ENCODE measurements at regions not wholly inside any gene's neighbourhood (a gene's known extent, or its start where the extent isn't known, plus 50 kb on each side); places are given as distances from the start of the nearest gene placed in this dataset.
A peak's percentile ranks its signal among the peaks of the same experiment; 100 is the strongest.

DNA sequence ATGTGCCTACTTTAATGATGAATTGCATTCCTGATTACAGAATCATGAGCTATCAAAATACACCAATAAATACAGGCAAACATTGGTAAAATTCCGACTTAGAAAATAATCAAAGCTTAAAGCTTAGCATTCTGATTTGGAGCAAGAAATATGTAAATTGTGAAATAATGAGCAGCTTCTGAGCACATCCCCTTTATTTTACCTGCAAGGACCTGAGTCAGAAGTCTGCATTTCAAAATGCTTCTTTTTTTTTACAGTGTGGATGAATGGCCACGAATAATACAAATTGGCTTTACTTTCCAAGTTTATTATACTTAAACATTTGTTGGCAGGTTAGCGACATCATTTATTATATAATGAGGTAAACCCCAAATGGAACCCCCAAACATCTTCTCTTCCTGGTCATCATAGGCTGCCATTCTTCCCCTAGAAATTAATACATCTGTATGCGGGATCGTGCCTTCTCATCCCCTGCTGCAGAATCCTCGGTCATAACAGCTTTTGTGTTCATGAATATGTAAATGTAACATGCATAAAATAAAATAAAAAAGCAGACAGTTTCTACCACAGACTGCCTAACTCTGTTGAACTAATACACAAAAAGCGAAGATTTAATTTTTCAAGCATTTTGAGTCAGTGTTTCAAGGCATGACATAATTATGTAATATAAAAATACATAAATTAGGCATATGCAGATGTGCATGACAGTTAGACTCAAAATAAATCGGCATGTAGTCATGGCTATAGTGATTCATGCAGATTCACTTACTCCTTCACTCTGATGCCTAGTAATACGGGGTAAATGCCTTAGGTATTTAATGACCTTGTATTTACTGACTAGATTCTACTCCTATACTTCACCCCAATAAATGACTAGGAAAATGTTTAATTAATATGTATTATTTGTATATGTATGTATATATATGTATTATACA lies 339.7 kb downstream of the USP25 start:
- no peaks in the 10 kb centered on the region for H3K36me3 ChIP-seq (replicated peaks in 1 of 2; ENCODE audit: control insufficient read depth in 2 of 2, insufficient read depth in 2 of 2, low read length in 2 of 2)
- no peak for DNase-seq (ENCODE audit: low spot score)
- no peak overlapping the region for H3K4ac ChIP-seq (ENCODE audit: low read length)
- no peak overlapping the region for H3K4me2 ChIP-seq (ENCODE audit: insufficient read depth, low read length, poor library complexity, severe bottlenecking)
- H2AFZ ChIP-seq (ENCODE audit: low read length) = no peak overlapping the region
- no peak overlapping the region for H3K9ac ChIP-seq (ENCODE audit: low read depth, low read length, poor library complexity)
- no CpG with 5 or more reads among the region's 9 CpGs for WGBS, 2 donors (ENCODE audit: extremely low coverage in 2 of 2, insufficient read length in 2 of 2, insufficient replicate concordance in 1 of 2)
- H2BK5ac ChIP-seq (ENCODE audit: low read length) = no peak overlapping the region
- no peak overlapping the region for H4K8ac ChIP-seq (ENCODE audit: low read depth, low read length)
- H2BK12ac ChIP-seq (ENCODE audit: low read length) = no peak overlapping the region
- H3K18ac ChIP-seq (ENCODE audit: low read length) = no peak overlapping the region
- no peak overlapping the region for H3K4me3 ChIP-seq (ENCODE audit: low read length in 2 of 2)
- H2AK5ac ChIP-seq (ENCODE audit: low read depth, low read length) = no peak overlapping the region
- H2BK120ac ChIP-seq (ENCODE audit: low read depth, low read length) = no peak overlapping the region
- no peak overlapping the region for H3K27ac ChIP-seq (replicated peaks; ENCODE audit: low read length)
- H3K9me3 ChIP-seq (replicated peaks in 1 of 2; ENCODE audit: control insufficient read depth in 2 of 2, insufficient read depth in 1 of 2, low read depth in 1 of 2, low read length in 2 of 2) = no peaks in the 10 kb centered on the region
- H4K91ac ChIP-seq (ENCODE audit: low read depth, low read length, poor library complexity) = no peak overlapping the region
- no peaks in the 10 kb centered on the region for H3K27me3 ChIP-seq (ENCODE audit: control insufficient read depth in 3 of 3, insufficient read depth in 3 of 3, low read depth in 1 of 3, low read length in 3 of 3)
- no peaks in the 10 kb centered on the region for H3K79me1 ChIP-seq (ENCODE audit: low read depth, low read length)
- H3K14ac ChIP-seq (ENCODE audit: low read length) = no peak overlapping the region
- H2BK15ac ChIP-seq (ENCODE audit: low read length) = no peak overlapping the region
- peaks cover 1 to 17% of the 10 kb centered on the region in 2 donors for H3K4me1 ChIP-seq (ENCODE audit: control insufficient read depth in 2 of 2, insufficient read depth in 1 of 2, low read depth in 1 of 2, low read length in 2 of 2)
- no peak overlapping the region for H3K23ac ChIP-seq (ENCODE audit: low read depth, low read length, poor library complexity)

DNA sequence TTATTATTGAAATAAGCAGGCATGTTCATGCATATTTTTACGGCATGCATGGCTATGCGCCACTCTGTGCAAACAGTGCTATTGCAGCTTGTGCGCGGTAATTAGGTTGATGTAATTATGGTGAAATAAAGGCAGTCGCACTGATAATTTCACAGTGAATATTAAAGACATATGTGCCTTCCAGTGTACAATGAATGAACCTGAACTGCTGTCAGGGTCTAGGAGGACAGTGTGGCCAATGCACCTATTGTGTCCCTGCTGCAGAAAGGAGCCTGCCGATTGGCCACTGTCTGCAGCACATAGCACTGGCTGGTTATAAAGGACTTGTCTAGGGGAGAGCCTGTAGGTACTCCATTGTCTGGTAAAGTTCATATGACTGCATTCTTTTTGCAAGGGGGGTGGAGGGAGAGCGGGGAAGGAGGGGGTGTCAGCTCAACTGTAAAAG lies 340.4 kb downstream of the USP25 start:
- no peak overlapping the region for H2BK5ac ChIP-seq (ENCODE audit: low read length)
- H2BK120ac ChIP-seq (ENCODE audit: low read depth, low read length) = no peak overlapping the region
- H3K4me2 ChIP-seq (ENCODE audit: insufficient read depth, low read length, poor library complexity, severe bottlenecking) = no peak overlapping the region
- H3K27ac ChIP-seq (replicated peaks; ENCODE audit: low read length) = no peak overlapping the region
- no peak overlapping the region for H3K4ac ChIP-seq (ENCODE audit: low read length)
- no peak overlapping the region for H4K91ac ChIP-seq (ENCODE audit: low read depth, low read length, poor library complexity)
- no peak overlapping the region for H3K23ac ChIP-seq (ENCODE audit: low read depth, low read length, poor library complexity)
- H3K79me1 ChIP-seq (ENCODE audit: low read depth, low read length) = no peaks in the 10 kb centered on the region
- WGBS, 2 donors (ENCODE audit: extremely low coverage in 2 of 2, insufficient read length in 2 of 2, insufficient replicate concordance in 1 of 2) = no CpG with 5 or more reads among the region's 7 CpGs
- no peak overlapping the region for H3K18ac ChIP-seq (ENCODE audit: low read length)
- H2AFZ ChIP-seq (ENCODE audit: low read length) = peak overlapping the region; percentile 70
- no peak overlapping the region for H3K4me3 ChIP-seq (ENCODE audit: low read length in 2 of 2)
- H2BK15ac ChIP-seq (ENCODE audit: low read length) = no peak overlapping the region
- H4K8ac ChIP-seq (ENCODE audit: low read depth, low read length) = no peak overlapping the region
- peaks cover 1 to 17% of the 10 kb centered on the region in 2 donors for H3K4me1 ChIP-seq (ENCODE audit: control insufficient read depth in 2 of 2, insufficient read depth in 1 of 2, low read depth in 1 of 2, low read length in 2 of 2)
- no peaks in the 10 kb centered on the region for H3K9me3 ChIP-seq (replicated peaks in 1 of 2; ENCODE audit: control insufficient read depth in 2 of 2, insufficient read depth in 1 of 2, low read depth in 1 of 2, low read length in 2 of 2)
- H3K9ac ChIP-seq (ENCODE audit: low read depth, low read length, poor library complexity) = no peak overlapping the region
- H3K14ac ChIP-seq (ENCODE audit: low read length) = no peak overlapping the region
- no peak overlapping the region for H2AK5ac ChIP-seq (ENCODE audit: low read depth, low read length)
- DNase-seq (ENCODE audit: low spot score) = no peak
- H3K36me3 ChIP-seq (replicated peaks in 1 of 2; ENCODE audit: control insufficient read depth in 2 of 2, insufficient read depth in 2 of 2, low read length in 2 of 2) = no peaks in the 10 kb centered on the region
- H3K27me3 ChIP-seq (ENCODE audit: control insufficient read depth in 3 of 3, insufficient read depth in 3 of 3, low read depth in 1 of 3, low read length in 3 of 3) = no peaks in the 10 kb centered on the region
- H2BK12ac ChIP-seq (ENCODE audit: low read length) = no peak overlapping the region

GRCh38 chr21:16071092-16071491 lies 341.3 kb downstream of the USP25 start:
- Histone ChIP-seq H3K4ac (ENCODE audit: low read length) (no peak overlapping the region), H2BK120ac (ENCODE audit: low read depth, low read length) (no peak overlapping the region), H2BK15ac (ENCODE audit: low read length) (no peak overlapping the region), H3K23ac (ENCODE audit: low read depth, low read length, poor library complexity) (no peak overlapping the region), H3K9ac (ENCODE audit: low read depth, low read length, poor library complexity) (no peak overlapping the region), H3K4me3 (ENCODE audit: low read length in 2 of 2) (no peak overlapping the region), H3K4me2 (ENCODE audit: insufficient read depth, low read length, poor library complexity, severe bottlenecking) (no peak overlapping the region), H3K79me1 (ENCODE audit: low read depth, low read length) (no peaks in the 10 kb centered on the region), H3K27me3 (ENCODE audit: control insufficient read depth in 3 of 3, insufficient read depth in 3 of 3, low read depth in 1 of 3, low read length in 3 of 3) (no peaks in the 10 kb centered on the region), H3K36me3 (replicated peaks in 1 of 2; ENCODE audit: control insufficient read depth in 2 of 2, insufficient read depth in 2 of 2, low read length in 2 of 2) (no peaks in the 10 kb centered on the region), H4K91ac (ENCODE audit: low read depth, low read length, poor library complexity) (no peak overlapping the region), H3K4me1 (ENCODE audit: control insufficient read depth in 2 of 2, insufficient read depth in 1 of 2, low read depth in 1 of 2, low read length in 2 of 2) (peaks cover 1 to 17% of the 10 kb centered on the region in 2 donors), H2AFZ (ENCODE audit: low read length) (peak overlapping the region; percentile 70), H2BK5ac (ENCODE audit: low read length) (no peak overlapping the region), H3K27ac (replicated peaks; ENCODE audit: low read length) (no peak overlapping the region), H2AK5ac (ENCODE audit: low read depth, low read length) (no peak overlapping the region), H2BK12ac (ENCODE audit: low read length) (no peak overlapping the region), H3K14ac (ENCODE audit: low read length) (no peak overlapping the region), H4K8ac (ENCODE audit: low read depth, low read length) (no peak overlapping the region), H3K18ac (ENCODE audit: low read length) (no peak overlapping the region), H3K9me3 (replicated peaks in 1 of 2; ENCODE audit: control insufficient read depth in 2 of 2, insufficient read depth in 1 of 2, low read depth in 1 of 2, low read length in 2 of 2) (no peaks in the 10 kb centered on the region)
- DNase-seq (ENCODE audit: low spot score) = no peak
- WGBS, 2 donors (ENCODE audit: extremely low coverage in 2 of 2, insufficient read length in 2 of 2, insufficient replicate concordance in 1 of 2) = no CpG with 5 or more reads among the region's 9 CpGs

- Histone ChIP-seq H3K4ac (ENCODE audit: low read length) (no peak overlapping the region), H2BK15ac (ENCODE audit: low read length) (no peak overlapping the region), H4K91ac (ENCODE audit: low read depth, low read length, poor library complexity) (no peak overlapping the region), H4K8ac (ENCODE audit: low read depth, low read length) (no peak overlapping the region), H3K4me3 (ENCODE audit: low read length in 2 of 2) (no peak overlapping the region), H3K18ac (ENCODE audit: low read length) (no peak overlapping the region), H3K9ac (ENCODE audit: low read depth, low read length, poor library complexity) (no peak overlapping the region), H3K36me3 (replicated peaks in 1 of 2; ENCODE audit: control insufficient read depth in 2 of 2, insufficient read depth in 2 of 2, low read length in 2 of 2) (no peaks in the 10 kb centered on the region), H3K23ac (ENCODE audit: low read depth, low read length, poor library complexity) (no peak overlapping the region), H2AK5ac (ENCODE audit: low read depth, low read length) (no peak overlapping the region), H3K27ac (replicated peaks; ENCODE audit: low read length) (no peak overlapping the region), H3K9me3 (replicated peaks in 1 of 2; ENCODE audit: control insufficient read depth in 2 of 2, insufficient read depth in 1 of 2, low read depth in 1 of 2, low read length in 2 of 2) (no peaks in the 10 kb centered on the region), H2AFZ (ENCODE audit: low read length) (peak overlapping the region; percentile 32), H3K79me1 (ENCODE audit: low read depth, low read length) (no peaks in the 10 kb centered on the region), H2BK12ac (ENCODE audit: low read length) (no peak overlapping the region), H3K4me1 (ENCODE audit: control insufficient read depth in 2 of 2, insufficient read depth in 1 of 2, low read depth in 1 of 2, low read length in 2 of 2) (peaks cover 1 to 17% of the 10 kb centered on the region in 2 donors), H3K4me2 (ENCODE audit: insufficient read depth, low read length, poor library complexity, severe bottlenecking) (no peak overlapping the region), H3K14ac (ENCODE audit: low read length) (no peak overlapping the region), H2BK120ac (ENCODE audit: low read depth, low read length) (no peak overlapping the region), H3K27me3 (ENCODE audit: control insufficient read depth in 3 of 3, insufficient read depth in 3 of 3, low read depth in 1 of 3, low read length in 3 of 3) (no peaks in the 10 kb centered on the region), H2BK5ac (ENCODE audit: low read length) (no peak overlapping the region)
- no CpG with 5 or more reads among the region's 2 CpGs for WGBS, 2 donors (ENCODE audit: extremely low coverage in 2 of 2, insufficient read length in 2 of 2, insufficient replicate concordance in 1 of 2)
- DNase-seq (ENCODE audit: low spot score) = no peak
Measured at GRCh38 chr21:16071761-16072160, 342.0 kb downstream of the USP25 start.

All from neuronal stem cell (in vitro differentiated cells).